ENCODE measurements at regions not wholly inside any gene's neighbourhood (a gene's known extent, or its start where the extent isn't known, plus 50 kb on each side); places are given as distances from the start of the nearest gene placed in this dataset.

GRCh38 chr10:125554016-125554703 is 128.8 kb downstream of the TEX36 start:
- no peak overlapping the region for H3K27ac ChIP-seq (ENCODE audit: low read depth, low read length, poor library complexity, severe bottlenecking)
- no TSS peak for BruUV-seq (replicated peaks)
- no peak for TF ChIP-seq EZH2 (IDR thresholded peaks at IDR 0.05; ENCODE audit: borderline replicate concordance, low read depth, low read length, poor library complexity, severe bottlenecking)
- no peak for TF ChIP-seq CTCF (conservative IDR thresholded peaks at IDR 0.05; ENCODE audit: low read depth, low read length)
- CTCF ChIA-PET = no interaction called here
- no peaks in the 10 kb centered on the region for H3K4me1 ChIP-seq (ENCODE audit: insufficient read depth, low read length, poor library complexity, severe bottlenecking)
- H3K36me3 ChIP-seq (ENCODE audit: insufficient read depth, low read length, poor library complexity, severe bottlenecking) = no peaks in the 10 kb centered on the region
- no peaks in the 10 kb centered on the region for H3K9me3 ChIP-seq (ENCODE audit: low read depth, low read length, poor library complexity, severe bottlenecking)
- no peak for DNase-seq (ENCODE audit: low spot score)
- POLR2A ChIA-PET (ENCODE audit: low non-redundant PET) = no interaction called here
- peaks cover 20% of the 10 kb centered on the region for H3K27me3 ChIP-seq (replicated peaks; ENCODE audit: insufficient read depth, low read depth, low read length, poor library complexity)
- intact Hi-C loops (cut with micrococcal nuclease; ENCODE audit: unreplicated experiment) = no loop called here
- H3K4me3 ChIP-seq (ENCODE audit: low read depth, low read length, poor library complexity, severe bottlenecking) = no peak overlapping the region

DNA sequence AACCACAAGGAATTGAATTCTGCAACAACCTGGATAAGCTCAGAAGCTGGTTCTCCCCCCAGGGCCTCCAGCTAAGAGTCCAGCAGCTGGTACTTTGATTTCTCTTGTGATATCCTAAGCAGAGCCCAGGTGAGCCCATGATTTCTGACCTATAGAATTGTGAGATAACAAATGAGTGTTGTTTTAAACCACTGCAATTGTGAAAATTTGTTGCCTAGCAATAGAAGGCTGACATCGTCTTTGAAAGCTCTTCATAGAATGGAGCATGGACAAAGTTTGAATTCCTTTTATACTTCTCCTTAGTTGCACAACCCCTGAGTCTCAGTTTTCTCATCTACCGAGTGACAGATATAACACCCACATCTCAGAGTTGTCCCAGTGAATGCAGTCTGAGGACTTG is 129.9 kb downstream of the TEX36 start:
- Histone ChIP-seq H3K4me1 (ENCODE audit: insufficient read depth, low read length, poor library complexity, severe bottlenecking) (no peaks in the 10 kb centered on the region), H3K27ac (ENCODE audit: low read depth, low read length, poor library complexity, severe bottlenecking) (no peak overlapping the region), H3K9me3 (ENCODE audit: low read depth, low read length, poor library complexity, severe bottlenecking) (no peaks in the 10 kb centered on the region), H3K4me3 (ENCODE audit: low read depth, low read length, poor library complexity, severe bottlenecking) (no peak overlapping the region), H3K36me3 (ENCODE audit: insufficient read depth, low read length, poor library complexity, severe bottlenecking) (no peaks in the 10 kb centered on the region), H3K27me3 (replicated peaks; ENCODE audit: insufficient read depth, low read depth, low read length, poor library complexity) (peaks cover 20% of the 10 kb centered on the region)
- POLR2A ChIA-PET (ENCODE audit: low non-redundant PET) = no interaction called here
- no TSS peak for BruUV-seq (replicated peaks)
- intact Hi-C loops (cut with micrococcal nuclease; ENCODE audit: unreplicated experiment) = no loop called here
- CTCF ChIA-PET = no interaction called here
- TF ChIP-seq CTCF (conservative IDR thresholded peaks at IDR 0.05; ENCODE audit: low read depth, low read length) (no peak), EZH2 (IDR thresholded peaks at IDR 0.05; ENCODE audit: borderline replicate concordance, low read depth, low read length, poor library complexity, severe bottlenecking) (no peak)
- no peak for DNase-seq (ENCODE audit: low spot score)

- Histone ChIP-seq H3K9me3 (ENCODE audit: low read depth, low read length, poor library complexity, severe bottlenecking) (no peaks in the 10 kb centered on the region), H3K27ac (ENCODE audit: low read depth, low read length, poor library complexity, severe bottlenecking) (no peak overlapping the region), H3K4me1 (ENCODE audit: insufficient read depth, low read length, poor library complexity, severe bottlenecking) (peaks cover 9% of the 10 kb centered on the region), H3K27me3 (replicated peaks; ENCODE audit: insufficient read depth, low read depth, low read length, poor library complexity) (peaks cover 13% of the 10 kb centered on the region), H3K4me3 (ENCODE audit: low read depth, low read length, poor library complexity, severe bottlenecking) (no peak overlapping the region), H3K36me3 (ENCODE audit: insufficient read depth, low read length, poor library complexity, severe bottlenecking) (no peaks in the 10 kb centered on the region)
- TF ChIP-seq EZH2 (IDR thresholded peaks at IDR 0.05; ENCODE audit: borderline replicate concordance, low read depth, low read length, poor library complexity, severe bottlenecking) (no peak), CTCF (conservative IDR thresholded peaks at IDR 0.05; ENCODE audit: low read depth, low read length) (no peak)
- intact Hi-C loops (cut with micrococcal nuclease; ENCODE audit: unreplicated experiment) = no loop called here
- BruUV-seq (replicated peaks) = no TSS peak
- ChIA-PET POLR2A (ENCODE audit: low non-redundant PET) (no interaction called here), CTCF (no interaction called here)
- no peak for DNase-seq (ENCODE audit: low spot score)
These were observed 131.7 kb downstream of the TEX36 start for GRCh38 chr10:125551247-125551646.
